D341Med (cell line): ENCODE measurements at regions not wholly inside any gene's neighbourhood (a gene's known extent, or its start where the extent isn't known, plus 50 kb on each side); places are given as distances from the start of the nearest gene placed in this dataset.

ENCODE experiments used
- DNase-seq: peaks from one replicate; pipeline ENCODE4 v3.0.0; 2012; ENCODE audit warnings: low spot score

GRCh38 chr5:44659334-44659733, 149.4 kb upstream of the MRPS30 start:
- no peak for DNase-seq

GRCh38 chr5:44652674-44653073, 156.1 kb upstream of the MRPS30 start:
- no peak for DNase-seq

DNA sequence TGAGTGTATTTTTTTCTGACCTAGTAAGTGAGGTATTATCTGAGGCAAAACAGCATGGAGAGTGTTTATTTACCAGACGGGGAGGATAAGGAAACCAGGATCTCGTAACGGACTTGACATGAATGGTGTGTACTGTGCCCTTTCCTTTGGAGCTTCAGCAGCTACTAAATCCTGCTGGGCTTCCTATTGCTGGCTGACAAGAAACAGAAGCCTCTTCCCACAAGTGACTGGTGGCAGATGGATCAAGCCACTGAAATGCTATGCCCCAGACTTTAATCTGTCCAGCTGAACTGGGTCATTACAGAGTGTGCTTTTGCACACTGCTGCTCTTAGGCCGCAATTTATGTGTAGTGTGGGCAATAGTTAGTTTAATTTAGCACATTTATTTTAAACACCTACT, 162.7 kb upstream of the MRPS30 start:
- DNase-seq, result no peak

DNA sequence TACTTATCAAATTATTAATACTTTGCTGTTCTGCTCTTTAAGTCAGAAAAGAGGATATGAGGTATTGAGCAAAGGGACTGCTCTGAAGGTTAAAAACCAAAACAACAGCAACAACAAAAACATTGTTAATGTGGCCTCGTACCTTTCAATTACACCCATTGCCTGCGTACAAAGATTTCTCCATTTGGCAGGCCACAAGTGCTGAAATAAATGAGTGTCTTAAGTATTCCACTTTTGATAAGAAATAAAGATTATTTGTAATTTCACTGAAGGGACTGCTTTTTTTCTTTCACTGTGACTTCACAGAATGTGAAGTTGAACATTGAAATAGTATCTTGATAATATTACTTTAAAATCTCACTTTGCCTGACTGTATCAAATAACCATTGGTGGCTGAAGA, 163.2 kb upstream of the MRPS30 start:
- DNase-seq, result no peak

- no peak for DNase-seq
Observed at GRCh38 chr5:44644628-44645027, 164.1 kb upstream of the MRPS30 start.

GRCh38 chr5:44641820-44642219, 166.9 kb upstream of the MRPS30 start:
- DNase-seq, result no peak

DNA sequence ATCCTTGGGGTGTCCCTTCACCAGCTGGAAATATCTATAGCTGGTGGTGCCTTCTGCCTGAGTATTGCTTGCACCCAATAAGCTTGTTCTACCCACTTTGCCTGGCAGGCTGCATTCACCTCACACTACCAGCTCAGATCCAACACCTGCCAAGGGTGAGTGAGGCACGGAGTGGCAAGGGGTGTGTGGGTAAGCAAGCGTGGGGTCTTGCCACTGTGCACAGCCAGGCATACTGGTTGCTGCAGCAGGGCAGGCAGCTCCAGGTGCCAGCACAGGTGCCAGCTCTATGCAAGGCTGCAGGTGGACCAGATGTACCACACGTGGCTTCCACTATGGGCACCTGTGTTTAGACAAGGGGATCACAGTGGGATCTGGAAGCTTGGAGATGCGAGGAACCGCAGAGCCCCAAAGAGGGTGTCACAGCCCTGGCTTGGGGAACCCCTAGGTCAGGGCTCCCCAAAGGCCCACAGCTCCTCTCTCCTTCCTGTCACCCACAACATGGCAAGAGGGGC, 167.7 kb upstream of the MRPS30 start:
- DNase-seq, result no peak

GRCh38 chr5:44637916-44638869, 170.6 kb upstream of the MRPS30 start:
- no peak for DNase-seq

DNA sequence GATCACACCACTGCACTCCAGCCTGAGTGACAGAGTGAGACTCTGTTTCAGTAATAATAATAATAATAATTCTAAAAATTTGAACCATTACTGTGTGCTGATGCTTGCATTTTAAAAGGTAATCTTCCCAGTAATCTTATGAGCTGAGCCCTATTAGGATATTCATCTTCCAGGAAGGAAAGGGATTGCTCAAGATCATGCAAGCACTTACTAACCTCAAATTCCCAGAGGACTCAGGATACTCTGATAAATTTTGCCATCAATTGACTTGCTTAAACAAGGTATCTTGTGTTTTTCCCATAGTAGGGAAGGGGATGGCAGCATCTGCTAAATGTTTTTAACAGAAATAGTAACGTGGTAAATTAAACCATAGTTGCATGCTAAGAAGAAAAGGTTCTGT, 176.4 kb upstream of the MRPS30 start:
- no peak for DNase-seq

- DNase-seq, result no peak
Observed at GRCh38 chr5:44626846-44627245, 181.9 kb upstream of the MRPS30 start.

- DNase-seq, result no peak
Observed at GRCh38 chr5:44622331-44622730, 186.4 kb upstream of the MRPS30 start.

DNA sequence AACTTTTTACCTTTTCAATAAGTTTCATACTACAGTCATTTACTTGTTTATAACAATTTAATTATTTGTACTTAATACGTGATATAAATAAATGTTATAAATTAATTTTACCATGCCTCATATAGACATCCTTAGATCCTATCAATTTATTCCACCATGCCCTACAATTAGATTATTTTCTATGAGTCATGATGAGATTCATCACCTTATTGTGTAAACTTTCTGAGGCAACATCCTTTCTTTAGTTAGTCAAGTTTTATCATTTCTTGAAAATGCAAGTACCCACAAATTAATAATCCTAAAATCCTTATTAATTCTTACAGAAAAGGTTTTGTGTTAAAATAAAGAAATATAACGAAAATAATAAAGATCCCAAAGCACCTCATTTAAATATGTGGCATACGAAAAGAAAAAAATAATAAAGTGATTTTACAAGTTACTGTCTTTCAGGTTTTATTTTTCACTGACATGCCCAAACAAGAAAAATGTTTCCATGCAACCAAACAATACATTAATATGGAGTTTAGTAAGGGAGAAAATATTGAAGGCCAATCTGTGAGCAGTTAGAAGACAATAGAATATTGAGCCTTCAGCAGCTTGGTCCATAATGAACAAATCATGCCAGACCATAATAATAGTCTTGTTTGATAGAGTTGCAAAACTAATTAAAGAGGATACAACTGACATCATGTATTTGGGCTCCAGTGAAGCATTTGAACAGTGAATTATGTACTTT, 188.7 kb upstream of the MRPS30 start:
- DNase-seq, result no peak

- no peak for DNase-seq
Observed at GRCh38 chr5:44614845-44615244, 193.9 kb upstream of the MRPS30 start.

- no peak for DNase-seq
Observed at GRCh38 chr5:44613936-44614335, 194.8 kb upstream of the MRPS30 start.

DNA sequence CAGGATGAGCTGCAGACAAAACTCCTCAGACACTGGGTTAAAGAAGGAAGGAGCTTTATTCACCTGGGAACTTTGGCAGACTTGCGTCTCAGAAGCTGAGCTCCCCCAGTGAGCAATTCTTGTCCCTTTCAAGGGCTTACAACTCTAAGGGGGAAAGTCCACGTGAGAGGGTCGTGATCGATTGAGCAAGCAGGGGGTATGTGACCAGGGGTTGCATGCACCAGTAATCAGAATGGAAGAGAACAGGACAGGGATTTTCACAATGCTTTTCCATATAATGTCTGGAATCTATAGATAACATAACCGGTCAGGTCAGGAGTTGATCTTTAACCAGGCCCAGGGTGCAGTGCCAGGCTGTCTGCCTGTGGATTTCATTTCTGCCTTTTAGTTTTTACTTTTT, 202.8 kb upstream of the MRPS30 start:
- DNase-seq, result no peak

DNA sequence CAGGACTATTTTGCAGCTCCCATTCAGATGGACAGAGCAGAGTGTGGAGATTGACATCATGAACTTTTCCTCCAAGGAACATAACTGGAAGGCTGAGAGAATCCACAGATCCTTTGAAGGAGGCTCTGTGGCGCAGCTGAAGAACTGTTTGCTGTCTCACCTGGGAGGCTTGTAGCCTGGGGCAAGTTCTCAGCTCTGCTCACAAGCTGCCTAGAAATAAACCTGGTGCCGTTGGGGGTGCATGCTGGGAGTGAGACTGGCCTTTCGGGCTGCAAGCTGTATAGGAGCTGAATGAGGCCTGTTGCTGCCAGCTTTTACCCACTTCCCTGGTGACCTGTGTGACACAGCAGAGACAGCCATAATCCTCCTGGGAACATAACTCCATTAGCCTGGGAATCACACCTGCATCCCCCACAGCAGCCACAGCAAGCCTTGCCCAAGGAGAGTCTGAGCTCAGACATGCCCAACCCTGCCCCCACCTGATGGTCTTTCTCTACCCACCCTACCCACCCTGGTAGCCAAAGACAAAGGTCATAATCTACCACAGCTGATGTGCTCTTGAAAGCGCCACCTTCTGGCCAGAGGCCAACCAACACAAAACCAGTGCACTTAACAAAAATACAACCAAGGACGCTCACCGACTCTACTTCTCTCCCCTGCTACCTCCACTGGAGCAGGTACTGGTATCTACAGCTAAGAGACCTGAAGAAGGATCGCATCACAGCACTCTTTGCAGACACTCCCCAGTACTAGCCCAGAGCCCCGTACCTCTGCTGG, 205.1 kb upstream of the MRPS30 start:
- no peak for DNase-seq

GRCh38 chr5:44574678-44575077, 185.5 kb upstream of the FGF10 start:
- no peak for DNase-seq

DNA sequence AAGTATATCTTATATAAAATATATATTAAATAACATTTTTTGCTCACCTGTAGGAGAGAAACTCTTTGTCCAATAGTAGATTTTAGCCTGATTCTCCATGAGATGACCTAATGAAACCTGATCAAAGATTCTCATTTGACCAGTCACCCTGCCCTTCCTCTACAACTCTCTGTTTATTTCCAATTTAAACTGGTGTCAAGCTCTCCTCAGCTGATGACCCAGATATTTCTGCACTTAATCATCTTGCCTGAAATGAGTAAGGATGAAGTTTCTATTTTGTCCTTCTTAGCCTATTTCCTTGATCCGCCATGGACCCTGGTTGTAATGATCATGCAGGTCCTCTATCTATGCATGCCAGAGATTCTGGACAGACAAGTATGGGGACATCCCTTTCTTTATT, 179.3 kb upstream of the FGF10 start:
- DNase-seq, result no peak

DNA sequence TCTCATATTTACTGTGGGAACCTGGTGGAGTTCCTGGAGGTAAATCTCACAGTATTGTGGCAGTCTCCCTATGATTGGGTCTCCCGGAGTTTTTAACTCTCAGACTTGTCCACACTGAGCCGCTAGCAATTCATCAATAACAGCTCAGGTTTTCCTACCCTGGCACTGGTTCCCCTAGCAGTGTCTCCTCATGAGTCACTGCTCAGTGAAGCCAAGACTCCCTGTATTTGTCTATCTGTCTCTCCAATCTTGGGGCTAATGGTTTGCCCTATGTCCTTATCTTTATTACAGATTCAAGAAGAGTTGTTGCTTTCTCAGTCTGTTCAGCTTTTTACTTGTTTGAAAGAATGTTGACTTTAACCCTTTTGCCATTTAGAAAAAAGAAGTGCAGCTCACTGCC, 176.7 kb upstream of the FGF10 start:
- no peak for DNase-seq

DNA sequence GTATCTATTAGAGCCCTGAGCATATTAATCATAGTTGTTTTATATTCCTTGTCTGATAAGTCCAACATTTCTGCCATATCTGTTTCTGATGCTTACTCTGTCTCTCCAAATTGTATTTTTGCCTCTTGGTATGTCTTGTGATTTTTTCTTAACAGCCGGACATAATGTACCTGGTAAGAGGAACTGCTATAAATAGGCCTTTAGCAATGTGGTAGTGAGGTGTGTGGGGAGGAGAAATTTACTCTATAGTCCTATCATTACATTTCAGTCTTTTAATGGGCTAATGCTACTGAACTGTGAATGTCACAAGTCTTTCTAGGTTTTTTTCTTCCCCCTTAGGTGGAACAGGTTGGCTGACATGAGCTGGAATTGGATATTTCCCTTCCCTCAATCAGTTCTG, 176.1 kb upstream of the FGF10 start:
- no peak for DNase-seq

DNA sequence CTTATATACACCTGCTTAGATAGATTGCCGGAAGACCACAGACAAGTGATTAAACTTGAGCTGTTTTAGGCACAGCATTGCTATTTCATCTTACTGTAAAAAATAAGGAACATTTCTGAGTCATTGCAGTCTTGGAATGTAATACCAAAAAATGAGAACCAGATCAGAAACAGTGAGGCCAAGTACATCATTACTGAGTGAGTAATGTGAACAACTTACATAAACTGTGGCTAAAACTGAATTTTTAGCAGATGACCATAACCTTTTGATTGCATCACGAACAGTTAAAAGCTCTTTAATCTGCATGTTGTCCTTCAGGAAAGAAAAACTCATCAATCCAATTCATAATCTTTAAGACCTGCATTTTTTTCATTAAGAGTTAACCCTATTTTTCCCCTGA, 157.1 kb upstream of the FGF10 start:
- DNase-seq, result no peak

GRCh38 chr5:44543511-44543910, 154.3 kb upstream of the FGF10 start:
- DNase-seq, result no peak
